Astrocyte (in vitro differentiated cells and primary cell): ENCODE measurements at regions not wholly inside any gene's neighbourhood (a gene's known extent, or its start where the extent isn't known, plus 50 kb on each side); places are given as distances from the start of the nearest gene placed in this dataset.
"Not testable (repeated sequence)": the region's sequence is repeated elsewhere in the genome, so short reads cannot be mapped to it uniquely, and the experiment has no call there.

Source experiments
- DNase-seq: peaks from one replicate; pipeline ENCODE4 v3.0.0-alpha.2; 2010; ENCODE audit warnings: low read depth
- FAIRE-seq: peaks from 2 replicates; lab custom pipeline; 2011; peaks lifted over from hg19 to GRCh38; lab: Jason Lieb, UNC
- H2AFZ ChIP-seq: 2 replicates; pipeline ENCODE4 v1.6.0; 2012; ENCODE audit warnings: low read depth, low read length, inconsistent platforms
- H3K27ac ChIP-seq: 2 replicates; pipeline ENCODE4 v1.5.1; 2011; ENCODE audit warnings: low read depth, low read length, inconsistent platforms
- H3K27me3 ChIP-seq: 2 replicates; pipeline ENCODE4 v1.6.0; 2011; ENCODE audit warnings: low read length, inconsistent platforms; ENCODE audit not compliant: insufficient read depth
- H3K36me3 ChIP-seq: 2 replicates; pipeline ENCODE4 v1.5.1; 2011; ENCODE audit warnings: low read length, inconsistent platforms; ENCODE audit not compliant: insufficient read depth
- H3K4me1 ChIP-seq: 2 replicates; pipeline ENCODE4 v1.5.1; 2011; ENCODE audit warnings: low read length, inconsistent platforms; ENCODE audit not compliant: insufficient read depth
- H3K4me2 ChIP-seq: 2 replicates; pipeline ENCODE4 v1.6.0; 2012; ENCODE audit warnings: low read length, inconsistent platforms
- H3K4me3 ChIP-seq: 2 replicates; pipeline ENCODE4 v1.5.1; 2011; ENCODE audit warnings: low read depth, mild to moderate bottlenecking, low read length, inconsistent platforms; ENCODE audit not compliant: insufficient read depth
- H3K79me2 ChIP-seq: 2 replicates; pipeline ENCODE4 v1.6.0; 2012; ENCODE audit warnings: mild to moderate bottlenecking, low read length, inconsistent platforms; ENCODE audit not compliant: insufficient read depth
- H3K9ac ChIP-seq: 2 replicates; pipeline ENCODE4 v1.6.0; 2012; ENCODE audit warnings: mild to moderate bottlenecking, low read length, inconsistent platforms
- H3K9me3 ChIP-seq: 2 replicates; pipeline ENCODE4 v1.5.1; 2012; ENCODE audit warnings: low read depth, mild to moderate bottlenecking, low read length, inconsistent platforms; ENCODE audit not compliant: insufficient read depth
- H4K20me1 ChIP-seq: 2 replicates; pipeline ENCODE4 v1.6.0; 2012; ENCODE audit warnings: low read length, inconsistent platforms; ENCODE audit not compliant: insufficient read depth
- H3K27ac Mint-ChIP-seq: one replicate; pipeline ENCODE4 v1.8.0; 2021; ENCODE audit warnings: mild to moderate bottlenecking, mixed read lengths; ENCODE audit not compliant: unreplicated experiment
- H3K27me3 Mint-ChIP-seq: one replicate; pipeline ENCODE4 v1.8.0; 2021; ENCODE audit warnings: low read depth, mixed read lengths; ENCODE audit not compliant: unreplicated experiment
- H3K36me3 Mint-ChIP-seq: one replicate; pipeline ENCODE4 v1.8.0; 2021; ENCODE audit warnings: low read depth, mixed read lengths; ENCODE audit not compliant: unreplicated experiment
- H3K4me1 Mint-ChIP-seq: one replicate; pipeline ENCODE4 v1.8.0; 2021; ENCODE audit warnings: low read depth, mixed read lengths; ENCODE audit not compliant: unreplicated experiment
- H3K4me3 Mint-ChIP-seq: one replicate; pipeline ENCODE4 v1.8.0; 2021; ENCODE audit warnings: mild to moderate bottlenecking, moderate library complexity, mixed read lengths; ENCODE audit not compliant: unreplicated experiment
- H3K9me3 Mint-ChIP-seq: one replicate; pipeline ENCODE4 v1.8.0; 2021; ENCODE audit warnings: mild to moderate bottlenecking, mixed read lengths; ENCODE audit not compliant: unreplicated experiment

- not testable (repeated sequence) for H3K27ac Mint-ChIP-seq, DNase-seq, H3K79me2 ChIP-seq, H3K27me3 Mint-ChIP-seq, FAIRE-seq, H3K36me3 ChIP-seq, H3K27me3 ChIP-seq, H3K4me2 ChIP-seq, H3K4me1 Mint-ChIP-seq, H2AFZ ChIP-seq, H3K9ac ChIP-seq, H3K4me1 ChIP-seq, H3K4me3 ChIP-seq, H3K36me3 Mint-ChIP-seq, H4K20me1 ChIP-seq, H3K4me3 Mint-ChIP-seq, H3K27ac ChIP-seq
- H3K9me3 ChIP-seq: peaks cover 31% of the 10 kb centered on the region
- H3K9me3 Mint-ChIP-seq: peaks cover 33% of the 10 kb centered on the region
Measured at GRCh38 chr22:11053403-11054344, 4474.3 kb upstream of the OR11H1 start.

GRCh38 chr22:11054681-11055080 is 4473.3 kb upstream of the OR11H1 start:
- H3K4me2 ChIP-seq, H3K36me3 ChIP-seq, H3K36me3 Mint-ChIP-seq, H3K27ac ChIP-seq, H3K27ac Mint-ChIP-seq, H3K4me1 Mint-ChIP-seq, H2AFZ ChIP-seq, H3K27me3 Mint-ChIP-seq, H3K79me2 ChIP-seq, FAIRE-seq, H3K27me3 ChIP-seq, H3K4me3 ChIP-seq, H3K9ac ChIP-seq, H3K4me3 Mint-ChIP-seq, DNase-seq, H3K4me1 ChIP-seq, H4K20me1 ChIP-seq: not testable (repeated sequence)
- H3K9me3 Mint-ChIP-seq: peaks cover 30% of the 10 kb centered on the region
- peaks cover 31% of the 10 kb centered on the region for H3K9me3 ChIP-seq

- H2AFZ ChIP-seq, H3K4me1 ChIP-seq, H3K4me2 ChIP-seq, H3K36me3 Mint-ChIP-seq, H3K36me3 ChIP-seq, H3K4me3 ChIP-seq, DNase-seq, H4K20me1 ChIP-seq, H3K27me3 ChIP-seq, H3K27me3 Mint-ChIP-seq, FAIRE-seq, H3K4me1 Mint-ChIP-seq, H3K4me3 Mint-ChIP-seq, H3K9ac ChIP-seq, H3K27ac ChIP-seq, H3K79me2 ChIP-seq: not testable (repeated sequence)
- Mint-ChIP-seq H3K9me3 (peaks cover 32% of the 10 kb centered on the region), H3K27ac (peak overlapping the region; percentile 15)
- peaks cover 31% of the 10 kb centered on the region for H3K9me3 ChIP-seq
Measured at GRCh38 chr22:11055176-11055575, 4472.8 kb upstream of the OR11H1 start.

- DNase-seq, H3K9ac ChIP-seq, H2AFZ ChIP-seq, FAIRE-seq, H3K36me3 Mint-ChIP-seq, H3K4me2 ChIP-seq, H3K4me1 ChIP-seq, H3K27ac Mint-ChIP-seq, H4K20me1 ChIP-seq, H3K4me3 Mint-ChIP-seq, H3K4me3 ChIP-seq, H3K27me3 Mint-ChIP-seq, H3K27me3 ChIP-seq, H3K36me3 ChIP-seq, H3K27ac ChIP-seq, H3K4me1 Mint-ChIP-seq, H3K79me2 ChIP-seq: not testable (repeated sequence)
- H3K9me3 ChIP-seq: peaks cover 28% of the 10 kb centered on the region
- peaks cover 34% of the 10 kb centered on the region for H3K9me3 Mint-ChIP-seq
Measured at GRCh38 chr22:11057955-11058547, 4469.9 kb upstream of the OR11H1 start.

GRCh38 chr22:11059129-11059528 is 4468.9 kb upstream of the OR11H1 start:
- not testable (repeated sequence) for H4K20me1 ChIP-seq, H3K27ac ChIP-seq, H2AFZ ChIP-seq, H3K36me3 Mint-ChIP-seq, H3K79me2 ChIP-seq, H3K27me3 ChIP-seq, DNase-seq, H3K27ac Mint-ChIP-seq, FAIRE-seq, H3K9ac ChIP-seq, H3K36me3 ChIP-seq, H3K4me2 ChIP-seq, H3K4me1 Mint-ChIP-seq, H3K4me3 Mint-ChIP-seq, H3K4me3 ChIP-seq, H3K27me3 Mint-ChIP-seq, H3K4me1 ChIP-seq
- peaks cover 32% of the 10 kb centered on the region for H3K9me3 ChIP-seq
- peaks cover 30% of the 10 kb centered on the region for H3K9me3 Mint-ChIP-seq

GRCh38 chr22:11060797-11061196 is 4467.2 kb upstream of the OR11H1 start:
- not testable (repeated sequence) for H3K79me2 ChIP-seq, H3K4me2 ChIP-seq, H3K4me1 ChIP-seq, H3K4me3 ChIP-seq, H3K27ac Mint-ChIP-seq, H4K20me1 ChIP-seq, H3K36me3 Mint-ChIP-seq, H3K36me3 ChIP-seq, H2AFZ ChIP-seq, DNase-seq, H3K4me1 Mint-ChIP-seq, H3K9ac ChIP-seq, H3K27me3 Mint-ChIP-seq, FAIRE-seq, H3K4me3 Mint-ChIP-seq, H3K27me3 ChIP-seq, H3K27ac ChIP-seq
- peaks cover 26% of the 10 kb centered on the region for H3K9me3 Mint-ChIP-seq
- peaks cover 26% of the 10 kb centered on the region for H3K9me3 ChIP-seq
